ENCODE measurements at regions not wholly inside any gene's neighbourhood (a gene's known extent, or its start where the extent isn't known, plus 50 kb on each side); places are given as distances from the start of the nearest gene placed in this dataset.
"Not testable (repeated sequence)": the region's sequence is repeated elsewhere in the genome, so short reads cannot be mapped to it uniquely, and the experiment has no call there.

- no peak for DNase-seq
Measured at GRCh38 chr13:24931450-24932251, 164.3 kb upstream of the PABPC3 start.

- not testable (repeated sequence) for DNase-seq
Measured at GRCh38 chr13:24933106-24934023, 162.6 kb upstream of the PABPC3 start.

- DNase-seq: not testable (repeated sequence)
Measured at GRCh38 chr13:24934024-24934385, 161.9 kb upstream of the PABPC3 start.

GRCh38 chr13:24938966-24939365 lies 157.0 kb upstream of the PABPC3 start:
- DNase-seq: no peak

GRCh38 chr13:24941023-24941713 lies 154.8 kb upstream of the PABPC3 start:
- not testable (repeated sequence) for DNase-seq

- DNase-seq: no peak
Measured at GRCh38 chr13:24943136-24943535, 152.8 kb upstream of the PABPC3 start.

- not testable (repeated sequence) for DNase-seq
Measured at GRCh38 chr13:24944073-24944472, 151.9 kb upstream of the PABPC3 start.

- DNase-seq: not testable (repeated sequence)
Measured at GRCh38 chr13:24948977-24949376, 147.0 kb upstream of the PABPC3 start.

- not testable (repeated sequence) for DNase-seq
Measured at GRCh38 chr13:24950611-24951010, 145.3 kb upstream of the PABPC3 start.

GRCh38 chr13:24967970-24968369 lies 128.0 kb upstream of the PABPC3 start:
- not testable (repeated sequence) for DNase-seq

- DNase-seq: peak; percentile 13
Measured at GRCh38 chr13:24968416-24968815, 127.5 kb upstream of the PABPC3 start.

- DNase-seq: not testable (repeated sequence)
Measured at GRCh38 chr13:24973102-24973501, 122.8 kb upstream of the PABPC3 start.

GRCh38 chr13:24981181-24981803 lies 114.6 kb upstream of the PABPC3 start:
- DNase-seq: not testable (repeated sequence)

GRCh38 chr13:24982333-24982999 lies 113.5 kb upstream of the PABPC3 start:
- DNase-seq: peak; percentile 9

- no peak for DNase-seq
Measured at GRCh38 chr13:24983094-24983493, 112.8 kb upstream of the PABPC3 start.

- DNase-seq: no peak
Measured at GRCh38 chr13:24984134-24984533, 111.8 kb upstream of the PABPC3 start.

GRCh38 chr13:24985107-24985506 lies 110.8 kb upstream of the PABPC3 start:
- DNase-seq: no peak

GRCh38 chr13:24985896-24986295 lies 110.0 kb upstream of the PABPC3 start:
- DNase-seq: no peak

GRCh38 chr13:24986826-24987225 lies 109.1 kb upstream of the PABPC3 start:
- no peak for DNase-seq

GRCh38 chr13:24989959-24990358 lies 106.0 kb upstream of the PABPC3 start:
- DNase-seq: not testable (repeated sequence)

- not testable (repeated sequence) for DNase-seq
Measured at GRCh38 chr13:24992946-24993345, 103.0 kb upstream of the PABPC3 start.

Measured in fibroblast of skin of back (primary cell).